NCI-H2081 (cell line): ENCODE measurements at regions not wholly inside any gene's neighbourhood (a gene's known extent, or its start where the extent isn't known, plus 50 kb on each side); places are given as distances from the start of the nearest gene placed in this dataset.
A peak's percentile ranks its signal among the peaks of the same experiment; 100 is the strongest.

Experiments used
- DNase-seq, 2 experiments: peaks; one replicate each; lab custom pipeline; 2025; lab: John Stamatoyannopoulos, UW

- DNase-seq: no peak
Measured at GRCh38 chr2:9681427-9681817, 50.6 kb upstream of the YWHAQ start.

GRCh38 chr2:9685637-9686036, 54.8 kb upstream of the YWHAQ start:
- no peak for DNase-seq

GRCh38 chr2:9686061-9686460, 55.3 kb upstream of the YWHAQ start:
- no peak for DNase-seq

- no peak for DNase-seq
Measured at GRCh38 chr2:9690252-9690651, 59.5 kb upstream of the YWHAQ start.

GRCh38 chr2:9690716-9691498, 60.1 kb upstream of the YWHAQ start:
- DNase-seq: no peak

GRCh38 chr2:9692456-9693195, 61.8 kb upstream of the YWHAQ start:
- DNase-seq: no peak

GRCh38 chr2:9693196-9693491, 62.3 kb upstream of the YWHAQ start:
- DNase-seq: no peak

GRCh38 chr2:9693646-9694045, 62.8 kb upstream of the YWHAQ start:
- DNase-seq: no peak

- DNase-seq: no peak
Measured at GRCh38 chr2:9694661-9695234, 64.0 kb upstream of the YWHAQ start.

GRCh38 chr2:9695941-9696340, 65.1 kb upstream of the YWHAQ start:
- DNase-seq: no peak

- no peak for DNase-seq
Measured at GRCh38 chr2:9696731-9697130, 65.9 kb upstream of the YWHAQ start.

- no peak for DNase-seq
Measured at GRCh38 chr2:9697909-9698308, 67.1 kb upstream of the YWHAQ start.

GRCh38 chr2:9699139-9700108, 68.6 kb upstream of the YWHAQ start:
- DNase-seq: no peak

- no peak for DNase-seq
Measured at GRCh38 chr2:9700109-9700495, 69.3 kb upstream of the YWHAQ start.

- DNase-seq: peak; percentile 23 to 45
Measured at GRCh38 chr2:9702604-9703084, 71.8 kb upstream of the YWHAQ start.

GRCh38 chr2:9703085-9703678, 72.4 kb upstream of the YWHAQ start:
- peak; percentile 85 for DNase-seq

GRCh38 chr2:9703701-9704221, 73.0 kb upstream of the YWHAQ start:
- DNase-seq: no peak

- DNase-seq: no peak
Measured at GRCh38 chr2:9704600-9704999, 73.8 kb upstream of the YWHAQ start.

GRCh38 chr2:9705196-9705595, 74.4 kb upstream of the YWHAQ start:
- DNase-seq: no peak

- DNase-seq: no peak
Measured at GRCh38 chr2:9707008-9707407, 76.2 kb upstream of the YWHAQ start.

- DNase-seq: no peak
Measured at GRCh38 chr2:9707611-9708160, 76.9 kb upstream of the YWHAQ start.
